GM12878 (cell line): ENCODE measurements at regions not wholly inside any gene's neighbourhood (a gene's known extent, or its start where the extent isn't known, plus 50 kb on each side); places are given as distances from the start of the nearest gene placed in this dataset.

Source experiments
- ATAC-seq: fragments of 200-7000 bp; cut with Tn5 transposase; 3 replicates; pipeline ENCODE4 v1.9.1; 2020; ENCODE audit warnings: mild to moderate bottlenecking, moderate library complexity
- BruUV-seq: library from RNA; stranded (reverse); fragments of 400-500 nt; replicated peaks from 2 replicates; lab custom pipeline; 2021; lab: Mats Ljungman, UMichigan
- CTCF ChIA-PET: fragments of 300-600 bp; sonication (Branson Sonifier 250); formaldehyde crosslinking; extraction: SDS; loops from one replicate; lab custom pipeline; 2021; ENCODE audit warnings: inconsistent platforms; lab: Yijun Ruan, JAX
- POLR2A ChIA-PET: fragments of 350-600 bp; formaldehyde crosslinking; extraction: SDS; loops from one replicate; lab custom pipeline; 2021; ENCODE audit warnings: inconsistent platforms; lab: Charles Lee
- RAD21 ChIA-PET: fragments of 300-600 bp; sonication (Branson Sonifier 250); formaldehyde crosslinking; loops from one replicate; lab custom pipeline; 2023; ENCODE audit warnings: antibody characterized with exemption; ENCODE audit not compliant: unreplicated experiment; lab: Charles Lee
- SMC1A ChIA-PET: fragments of 300-600 bp; sonication (Branson Sonifier 250); formaldehyde crosslinking; loops from one replicate; lab custom pipeline; 2023; ENCODE audit not compliant: unreplicated experiment, uncharacterized antibody; lab: Charles Lee
- DNase-seq: peaks from one replicate; pipeline ENCODE4 v3.0.0-alpha.2; 2011; ENCODE audit warnings: low read depth, low spot score
- FAIRE-seq: peaks from 3 replicates; lab custom pipeline; 2011; peaks lifted over from hg19 to GRCh38; lab: Jason Lieb, UNC
- H2AFZ ChIP-seq: 2 replicates; pipeline ENCODE4 v1.6.0; 2011; ENCODE audit warnings: low read depth, low read length, control low read depth; ENCODE audit not compliant: control insufficient read depth
- H3K27ac ChIP-seq: 2 replicates; pipeline ENCODE4 v1.5.1; 2011; ENCODE audit warnings: control low read depth; ENCODE audit not compliant: control insufficient read depth, insufficient read depth
- H3K27me3 ChIP-seq, 2 experiments: replicated peaks in 1 of 2; 2 replicates each; pipeline versions ENCODE4 v1.6.0 to v1.6.1; 2011; ENCODE audit warnings: low read length in 1 of 2; ENCODE audit not compliant: control insufficient read depth in 2 of 2, insufficient read depth in 2 of 2
- H3K36me3 ChIP-seq, 2 experiments: 2 replicates each; pipeline ENCODE4 v1.5.1; 2011; ENCODE audit warnings: low read length in 1 of 2; ENCODE audit not compliant: control insufficient read depth in 2 of 2, insufficient read depth in 2 of 2
- H3K4me1 ChIP-seq: 2 replicates; pipeline ENCODE4 v1.6.1; 2011; ENCODE audit warnings: mild to moderate bottlenecking, low read length, moderate library complexity, mixed read lengths; ENCODE audit not compliant: control insufficient read depth, insufficient read depth
- H3K4me2 ChIP-seq: 2 replicates; pipeline ENCODE4 v1.6.0; 2011; ENCODE audit warnings: control low read depth; ENCODE audit not compliant: control insufficient read depth, insufficient read depth
- H3K4me3 ChIP-seq: fragments of 200-600 bp; sonication (generic); 2 replicates; pipeline ENCODE4 v1.5.1; 2016
- H3K79me2 ChIP-seq: 2 replicates; pipeline ENCODE4 v1.6.0; 2011; ENCODE audit warnings: low read length; ENCODE audit not compliant: control insufficient read depth, insufficient read depth
- H3K9ac ChIP-seq: 2 replicates; pipeline ENCODE4 v1.8.0; 2011; ENCODE audit warnings: low read length, control low read depth, mixed read lengths; ENCODE audit not compliant: control insufficient read depth, insufficient read depth
- H3K9me3 ChIP-seq: replicated peaks from 3 replicates; pipeline ENCODE4 v1.5.1; 2011; ENCODE audit warnings: mild to moderate bottlenecking, low read length; ENCODE audit not compliant: control insufficient read depth, insufficient read depth
- H4K20me1 ChIP-seq: 2 replicates; pipeline ENCODE4 v1.6.0; 2011; ENCODE audit not compliant: control insufficient read depth, insufficient read depth
- ATF7 ChIP-seq: fragments of 450-650 bp; IDR thresholded peaks from 2 replicates; pipeline ENCODE4 v1.6.1; 2016; ENCODE audit warnings: low read depth, mild to moderate bottlenecking
- CHD4 ChIP-seq: fragments of 200-600 bp; sonication (generic); IDR thresholded peaks from 2 replicates; pipeline ENCODE4 v1.6.1; 2016; ENCODE audit warnings: mild to moderate bottlenecking
- EP300 ChIP-seq, 2 experiments: fragments of 150-350 bp in 1 of 2; IDR thresholded peaks; 2 replicates each; pipeline ENCODE4 v1.6.1; 2011 to 2012; ENCODE audit warnings: low read depth in 2 of 2, low read length in 2 of 2, borderline replicate concordance in 1 of 2, improper control_type of control experiment in 1 of 2, inconsistent platforms in 1 of 2; ENCODE audit not compliant: control insufficient read depth in 1 of 2
- JUNB ChIP-seq: IDR thresholded peaks from 2 replicates; pipeline ENCODE4 v1.6.1; 2016; ENCODE audit warnings: antibody characterized with exemption, mild to moderate bottlenecking
- MYB ChIP-seq: fragments of 150-350 bp; IDR thresholded peaks from 2 replicates; pipeline ENCODE4 v1.6.1; 2014; ENCODE audit warnings: mild to moderate bottlenecking, low read depth, low read length, borderline replicate concordance
- RB1 ChIP-seq: fragments of 450-650 bp; formaldehyde crosslinking; IDR thresholded peaks from 2 replicates; pipeline ENCODE4 v1.6.1; 2017; ENCODE audit warnings: mild to moderate bottlenecking, borderline replicate concordance
- SP1 ChIP-seq: IDR thresholded peaks from one replicate; pipeline ENCODE4 v1.6.1; 2011; ENCODE audit warnings: low read depth, low read length
- TCF7 ChIP-seq: IDR thresholded peaks from 2 replicates; pipeline ENCODE4 v1.6.1; 2014; ENCODE audit warnings: antibody characterized with exemption, borderline replicate concordance
- ZNF384 ChIP-seq: IDR thresholded peaks from 2 replicates; pipeline ENCODE4 v1.6.1; 2012; ENCODE audit warnings: low read depth, mild to moderate bottlenecking, low read length, improper control_type of control experiment, borderline replicate concordance
- WGBS: methylation state at CpG from one replicate; pipeline ENCODE4 v1.1.6; 2016; ENCODE audit warnings: low lambda C conversion rate; ENCODE audit not compliant: insufficient replicate concordance, insufficient coverage; ENCODE audit errors: missing lambda C conversion rate; 5-methylcytosine and 5-hydroxymethylcytosine counted together
- in situ Hi-C: fragments of 300-500 bp; cut with MboI; formaldehyde crosslinking; loops from 9 replicates; pipeline ENCODE4 v1.14.3; 2018; ENCODE audit warnings: mixed read lengths
- intact Hi-C: fragments of 100-400 bp; cut with micrococcal nuclease; formaldehyde crosslinking; loops from one replicate; pipeline ENCODE4 v1.14.2; 2022; ENCODE audit not compliant: unreplicated experiment
- TF ChIP-seq, protein P1 (sequence below): fragments of 450-650 bp; IDR thresholded peaks from 2 replicates; pipeline ENCODE4 v1.6.1; 2017; ENCODE audit warnings: antibody characterized with exemption, mild to moderate bottlenecking, moderate library complexity
- TF ChIP-seq, protein P2 (sequence below): fragments of 450-650 bp; conservative IDR thresholded peaks from 2 replicates; pipeline ENCODE4 v1.6.1; 2017; ENCODE audit warnings: mild to moderate bottlenecking, moderate library complexity

DNA sequence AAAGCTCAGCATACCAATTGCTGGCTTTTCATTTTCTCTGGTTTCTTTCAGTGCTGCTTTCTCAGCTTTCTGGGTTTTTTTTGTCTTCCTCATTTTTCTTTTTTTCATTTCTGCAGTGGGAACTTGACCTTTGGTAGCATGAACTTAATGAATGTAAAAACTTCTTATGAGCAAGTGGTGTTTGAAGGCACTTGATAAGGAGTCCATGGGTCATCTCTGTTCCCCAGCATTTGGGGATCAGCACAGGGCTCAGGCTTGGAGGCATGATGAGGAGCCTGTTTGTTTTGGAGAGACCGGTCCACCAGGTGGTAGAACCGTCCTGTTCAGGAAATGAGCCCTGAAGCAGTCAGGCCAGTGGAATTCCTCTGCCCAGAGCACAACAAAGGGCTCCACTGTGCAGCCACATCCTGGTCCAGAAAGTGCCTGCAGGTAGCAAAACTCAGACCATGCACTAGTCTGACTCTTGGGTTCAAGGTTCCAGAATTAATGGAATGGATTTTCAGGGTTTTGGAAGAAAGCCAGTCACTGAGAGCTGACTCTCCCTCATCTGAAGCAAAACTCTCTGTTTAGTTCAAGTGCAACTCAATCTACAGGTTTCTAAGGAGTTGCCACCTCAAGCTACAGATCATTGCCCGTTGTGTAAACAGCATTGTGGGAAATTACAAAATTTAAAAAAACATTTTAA is 52.3 kb upstream of the ADGRF1 start:
- 21% methylated on average over 3 of the region's 3 CpGs for WGBS
- FAIRE-seq = no peak
- Histone ChIP-seq H3K4me1 (no peaks in the 10 kb centered on the region), H3K36me3 (no peaks in the 10 kb centered on the region), H3K27me3 (no peaks in the 10 kb centered on the region), H3K9me3 (no peaks in the 10 kb centered on the region), H2AFZ (no peak overlapping the region), H3K4me3 (no peak overlapping the region), H3K4me2 (no peak overlapping the region), H4K20me1 (no peaks in the 10 kb centered on the region), H3K27ac (no peak overlapping the region), H3K79me2 (no peaks in the 10 kb centered on the region), H3K9ac (no peak overlapping the region)
- ATAC-seq = no peak
- POLR2A ChIA-PET = no interaction called here
- RAD21 ChIA-PET = interaction anchor here (0.7 kb wide), 1 partner anchor 241 kb away, joined by 3 read pairs; no protein-coding TSS in a partner anchor
- no TSS peak for BruUV-seq
- CTCF ChIA-PET = interaction anchor here (10.1 kb wide), 1 partner anchor 216 kb away, joined by 122 read pairs; the partner anchor contains the start of gene TNFRSF21
- SMC1A ChIA-PET = interaction anchor here (0.6 to 4.6 kb wide), 2 partner anchors 109 to 212 kb away, joined by 3 to 37 read pairs; no protein-coding TSS in a partner anchor
- in situ Hi-C loops = no loop called here
- TF ChIP-seq TCF7 (no peak), ATF7 (no peak)
- no peak for DNase-seq
- intact Hi-C loops = no loop called here

DNA sequence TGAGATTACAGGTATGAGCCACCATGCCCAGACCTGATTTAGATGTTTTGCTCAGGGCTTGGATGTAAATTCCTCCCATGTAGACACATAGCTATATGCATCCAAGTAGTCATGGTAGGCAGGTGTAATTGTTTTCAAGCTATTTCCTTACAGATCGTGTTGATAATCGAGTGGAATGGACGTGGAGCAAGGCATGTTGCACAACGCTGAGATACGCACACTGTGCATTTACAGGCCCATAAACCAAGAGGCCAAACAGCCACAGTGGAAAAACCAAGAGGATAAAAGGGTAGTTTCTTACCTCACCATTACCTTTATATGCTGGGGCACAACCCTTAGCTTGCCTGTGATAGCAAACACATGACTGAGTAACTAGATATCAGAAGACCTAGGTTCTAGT is 51.0 kb upstream of the ADGRF1 start:
- Histone ChIP-seq H4K20me1 (no peaks in the 10 kb centered on the region), H3K27ac (no peak overlapping the region), H3K4me3 (no peak overlapping the region), H3K4me1 (no peaks in the 10 kb centered on the region), H2AFZ (no peak overlapping the region), H3K9ac (no peak overlapping the region), H3K9me3 (no peaks in the 10 kb centered on the region), H3K36me3 (no peaks in the 10 kb centered on the region), H3K27me3 (no peaks in the 10 kb centered on the region), H3K79me2 (no peaks in the 10 kb centered on the region), H3K4me2 (no peak overlapping the region)
- in situ Hi-C loops (no loop called here), intact Hi-C loops (no loop called here)
- POLR2A ChIA-PET = interaction anchor here (0.7 kb wide), 1 partner anchor 212 kb away, joined by 3 read pairs; no protein-coding TSS in a partner anchor
- no TSS peak for BruUV-seq
- SMC1A ChIA-PET = interaction anchor here (0.8 to 1.1 kb wide), 2 partner anchors 14 to 218 kb away, joined by 3 read pairs; no protein-coding TSS in a partner anchor
- FAIRE-seq (no peak), ATAC-seq (no peak), DNase-seq (no peak)
- RAD21 ChIA-PET = interaction anchor here (0.8 kb wide), 1 partner anchor 217 kb away, joined by 3 read pairs; the partner anchor contains the start of gene TNFRSF21
- 24% methylated on average over 5 of the region's 5 CpGs for WGBS
- CTCF ChIA-PET = interaction anchor here (0.9 to 10.1 kb wide), 2 partner anchors 14 to 217 kb away, joined by 3 to 122 read pairs; partner anchors contain the start of gene TNFRSF21
- TF ChIP-seq, protein P1, sequence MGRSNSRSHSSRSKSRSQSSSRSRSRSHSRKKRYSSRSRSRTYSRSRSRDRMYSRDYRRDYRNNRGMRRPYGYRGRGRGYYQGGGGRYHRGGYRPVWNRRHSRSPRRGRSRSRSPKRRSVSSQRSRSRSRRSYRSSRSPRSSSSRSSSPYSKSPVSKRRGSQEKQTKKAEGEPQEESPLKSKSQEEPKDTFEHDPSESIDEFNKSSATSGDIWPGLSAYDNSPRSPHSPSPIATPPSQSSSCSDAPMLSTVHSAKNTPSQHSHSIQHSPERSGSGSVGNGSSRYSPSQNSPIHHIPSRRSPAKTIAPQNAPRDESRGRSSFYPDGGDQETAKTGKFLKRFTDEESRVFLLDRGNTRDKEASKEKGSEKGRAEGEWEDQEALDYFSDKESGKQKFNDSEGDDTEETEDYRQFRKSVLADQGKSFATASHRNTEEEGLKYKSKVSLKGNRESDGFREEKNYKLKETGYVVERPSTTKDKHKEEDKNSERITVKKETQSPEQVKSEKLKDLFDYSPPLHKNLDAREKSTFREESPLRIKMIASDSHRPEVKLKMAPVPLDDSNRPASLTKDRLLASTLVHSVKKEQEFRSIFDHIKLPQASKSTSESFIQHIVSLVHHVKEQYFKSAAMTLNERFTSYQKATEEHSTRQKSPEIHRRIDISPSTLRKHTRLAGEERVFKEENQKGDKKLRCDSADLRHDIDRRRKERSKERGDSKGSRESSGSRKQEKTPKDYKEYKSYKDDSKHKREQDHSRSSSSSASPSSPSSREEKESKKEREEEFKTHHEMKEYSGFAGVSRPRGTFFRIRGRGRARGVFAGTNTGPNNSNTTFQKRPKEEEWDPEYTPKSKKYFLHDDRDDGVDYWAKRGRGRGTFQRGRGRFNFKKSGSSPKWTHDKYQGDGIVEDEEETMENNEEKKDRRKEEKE = no peak
- TF ChIP-seq SP1 (no peak), CHD4 (no peak), RB1 (no peak), MYB (no peak), ZNF384 (no peak), EP300 (IDR thresholded peaks at IDR 0.05; ENCODE audit: borderline replicate concordance in 1 of 2, control insufficient read depth in 1 of 2, low read depth in 2 of 2, low read length in 2 of 2) (no peak), JUNB (no peak), TCF7 (no peak)
- TF ChIP-seq, protein P2, sequence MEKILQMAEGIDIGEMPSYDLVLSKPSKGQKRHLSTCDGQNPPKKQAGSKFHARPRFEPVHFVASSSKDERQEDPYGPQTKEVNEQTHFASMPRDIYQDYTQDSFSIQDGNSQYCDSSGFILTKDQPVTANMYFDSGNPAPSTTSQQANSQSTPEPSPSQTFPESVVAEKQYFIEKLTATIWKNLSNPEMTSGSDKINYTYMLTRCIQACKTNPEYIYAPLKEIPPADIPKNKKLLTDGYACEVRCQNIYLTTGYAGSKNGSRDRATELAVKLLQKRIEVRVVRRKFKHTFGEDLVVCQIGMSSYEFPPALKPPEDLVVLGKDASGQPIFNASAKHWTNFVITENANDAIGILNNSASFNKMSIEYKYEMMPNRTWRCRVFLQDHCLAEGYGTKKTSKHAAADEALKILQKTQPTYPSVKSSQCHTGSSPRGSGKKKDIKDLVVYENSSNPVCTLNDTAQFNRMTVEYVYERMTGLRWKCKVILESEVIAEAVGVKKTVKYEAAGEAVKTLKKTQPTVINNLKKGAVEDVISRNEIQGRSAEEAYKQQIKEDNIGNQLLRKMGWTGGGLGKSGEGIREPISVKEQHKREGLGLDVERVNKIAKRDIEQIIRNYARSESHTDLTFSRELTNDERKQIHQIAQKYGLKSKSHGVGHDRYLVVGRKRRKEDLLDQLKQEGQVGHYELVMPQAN = no peak
